H9 (cell line): ENCODE measurements at regions not wholly inside any gene's neighbourhood (a gene's known extent, or its start where the extent isn't known, plus 50 kb on each side); places are given as distances from the start of the nearest gene placed in this dataset.

Experiments
- DNase-seq: peaks from one replicate; pipeline ENCODE4 v3.0.0-alpha.2; 2017
- H2AFZ ChIP-seq: one replicate; pipeline ENCODE4 v1.6.1; 2013; ENCODE audit warnings: mild to moderate bottlenecking, low read length, control low read depth, moderate library complexity
- H2AK5ac ChIP-seq: 2 replicates; pipeline ENCODE4 v1.6.1; 2013; ENCODE audit warnings: low read length, control low read depth, mixed read lengths; ENCODE audit not compliant: insufficient read length
- H2BK120ac ChIP-seq: one replicate; pipeline ENCODE4 v1.6.1; 2013; ENCODE audit warnings: low read depth, mild to moderate bottlenecking, low read length, control low read depth, inconsistent platforms; ENCODE audit not compliant: poor library complexity, severe bottlenecking
- H2BK12ac ChIP-seq: 2 replicates; pipeline ENCODE4 v1.6.1; 2013; ENCODE audit warnings: low read length, control low read depth, mixed read lengths, low read depth; ENCODE audit not compliant: insufficient read length
- H2BK15ac ChIP-seq: 2 replicates; pipeline ENCODE4 v1.6.1; 2013; ENCODE audit warnings: low read depth, low read length, control low read depth
- H2BK20ac ChIP-seq: one replicate; pipeline ENCODE4 v1.6.1; 2013; ENCODE audit warnings: low read depth, mild to moderate bottlenecking, low read length, control low read depth, inconsistent platforms; ENCODE audit not compliant: poor library complexity, severe bottlenecking
- H2BK5ac ChIP-seq: 2 replicates; pipeline ENCODE4 v1.6.1; 2013; ENCODE audit warnings: low read length, control low read depth, mixed read lengths; ENCODE audit not compliant: insufficient read length
- H3K14ac ChIP-seq: 2 replicates; pipeline ENCODE4 v1.6.1; 2013; ENCODE audit warnings: low read length, control low read depth; ENCODE audit not compliant: insufficient read depth
- H3K18ac ChIP-seq: 2 replicates; pipeline ENCODE4 v1.6.1; 2013; ENCODE audit warnings: low read depth, mild to moderate bottlenecking, mixed read lengths, low read length, control low read depth; ENCODE audit not compliant: insufficient read length
- H3K23ac ChIP-seq: 2 replicates; pipeline ENCODE4 v1.6.1; 2013; ENCODE audit warnings: low read length, control low read depth, mixed read lengths, low read depth; ENCODE audit not compliant: insufficient read length
- H3K23me2 ChIP-seq: 2 replicates; pipeline ENCODE4 v1.6.1; 2013; ENCODE audit warnings: low read depth, mild to moderate bottlenecking, mixed read lengths, low read length, control low read depth; ENCODE audit not compliant: insufficient read length, poor library complexity, severe bottlenecking
- H3K27ac ChIP-seq: 2 replicates; pipeline ENCODE4 v1.5.1; 2013; ENCODE audit warnings: low read length, control low read depth, mixed read lengths, low read depth; ENCODE audit not compliant: insufficient read length
- H3K27me3 ChIP-seq: 2 replicates; pipeline ENCODE4 v1.6.1; 2013; ENCODE audit warnings: low read length, control low read depth, inconsistent platforms; ENCODE audit not compliant: insufficient read depth
- H3K4ac ChIP-seq: 2 replicates; pipeline ENCODE4 v1.6.1; 2013; ENCODE audit warnings: low read depth, mild to moderate bottlenecking, control low read depth, inconsistent platforms, low read length, moderate library complexity
- H3K4me1 ChIP-seq: 2 replicates; pipeline ENCODE4 v1.6.1; 2013; ENCODE audit warnings: low read length, control low read depth, inconsistent platforms; ENCODE audit not compliant: insufficient read depth
- H3K4me2 ChIP-seq: 2 replicates; pipeline ENCODE4 v1.6.1; 2013; ENCODE audit warnings: low read length, control low read depth, mixed read lengths; ENCODE audit not compliant: insufficient read length, insufficient read depth
- H3K56ac ChIP-seq: 2 replicates; pipeline ENCODE4 v1.6.1; 2013; ENCODE audit warnings: low read depth, mild to moderate bottlenecking, mixed read lengths, low read length, control low read depth; ENCODE audit not compliant: insufficient read length
- H3K79me1 ChIP-seq: 2 replicates; pipeline ENCODE4 v1.6.1; 2013; ENCODE audit warnings: low read depth, mild to moderate bottlenecking, moderate library complexity, low read length, control low read depth, inconsistent platforms; ENCODE audit not compliant: insufficient read depth, poor library complexity, severe bottlenecking
- H3K79me2 ChIP-seq: 2 replicates; pipeline ENCODE4 v1.6.1; 2013; ENCODE audit warnings: low read length, control low read depth, inconsistent platforms; ENCODE audit not compliant: insufficient read depth
- H3K9ac ChIP-seq: 2 replicates; pipeline ENCODE4 v1.6.1; 2013; ENCODE audit warnings: low read length, control low read depth, mixed read lengths; ENCODE audit not compliant: insufficient read length; ENCODE audit errors: extremely low read depth
- H3K9me3 ChIP-seq: one replicate; pipeline ENCODE4 v1.6.1; 2013; ENCODE audit warnings: low read depth, low read length, inconsistent platforms; ENCODE audit not compliant: control insufficient read depth
- H3T11ph ChIP-seq: one replicate; pipeline ENCODE4 v1.6.1; 2013; ENCODE audit warnings: mild to moderate bottlenecking, low read length, control low read depth, inconsistent platforms
- H4K20me1 ChIP-seq: one replicate; pipeline ENCODE4 v1.6.1; 2013; ENCODE audit not compliant: control insufficient read depth, insufficient read length, insufficient read depth
- H4K5ac ChIP-seq: 2 replicates; pipeline ENCODE4 v1.6.1; 2013; ENCODE audit warnings: low read depth, mild to moderate bottlenecking, mixed read lengths, low read length, control low read depth; ENCODE audit not compliant: insufficient read length
- H4K8ac ChIP-seq: replicated peaks from 2 replicates; pipeline ENCODE4 v1.6.1; 2013; ENCODE audit warnings: low read length, control low read depth, mixed read lengths, low read depth; ENCODE audit not compliant: insufficient read length
- H4K91ac ChIP-seq: 2 replicates; pipeline ENCODE4 v1.6.1; 2013; ENCODE audit warnings: low read depth, mild to moderate bottlenecking, moderate library complexity, mixed read lengths, low read length, control low read depth; ENCODE audit not compliant: insufficient read length
- H3K27ac Mint-ChIP-seq, 3 experiments: 2 replicates in 2 of 3; 3 replicates in 1 of 3; pipeline ENCODE4 v1.8.0; 2020 to 2021; ENCODE audit warnings: mixed read lengths in 3 of 3, mild to moderate bottlenecking in 1 of 3, moderate library complexity in 1 of 3
- H3K27me3 Mint-ChIP-seq: 2 replicates; pipeline ENCODE4 v1.8.0; 2021; ENCODE audit warnings: low read depth, mild to moderate bottlenecking, moderate library complexity, mixed read lengths
- H3K36me3 Mint-ChIP-seq, 3 experiments: 2 replicates in 2 of 3; 3 replicates in 1 of 3; pipeline ENCODE4 v1.8.0; 2020 to 2021; ENCODE audit warnings: low read depth in 3 of 3, mixed read lengths in 3 of 3; ENCODE audit not compliant: insufficient read depth in 1 of 3
- H3K4me1 Mint-ChIP-seq, 2 experiments: 2 replicates each; pipeline ENCODE4 v1.8.0; 2020; ENCODE audit warnings: mixed read lengths in 2 of 2
- H3K4me3 Mint-ChIP-seq, 2 experiments: 2 replicates in 1 of 2; 3 replicates in 1 of 2; pipeline ENCODE4 v1.8.0; 2020 to 2021; ENCODE audit warnings: mild to moderate bottlenecking in 2 of 2, mixed read lengths in 2 of 2, moderate library complexity in 1 of 2
- H3K9me3 Mint-ChIP-seq, 2 experiments: 2 replicates in 1 of 2; 3 replicates in 1 of 2; pipeline ENCODE4 v1.8.0; 2020; ENCODE audit warnings: mild to moderate bottlenecking in 2 of 2, mixed read lengths in 2 of 2, moderate library complexity in 1 of 2
- WGBS: extraction: QIAGEN DNeasy Blood & Tissue Kit; methylation state at CpG from one replicate; pipeline ENCODE4 v1.1.7; 2013; ENCODE audit warnings: missing lambda C conversion rate, low lambda C conversion rate, mixed read lengths; ENCODE audit not compliant: insufficient read length; ENCODE audit errors: extremely low coverage; 5-methylcytosine and 5-hydroxymethylcytosine counted together
- TF ChIP-seq, protein P1 (sequence below): fragments of 200-600 bp; sonication (generic); conservative IDR thresholded peaks from 3 replicates; pipeline ENCODE4 v1.8.0; 2021; ENCODE audit warnings: antibody characterized with exemption, mild to moderate bottlenecking

- Histone ChIP-seq H3K79me2 (no peaks in the 10 kb centered on the region), H2AK5ac (no peak overlapping the region), H4K20me1 (no peaks in the 10 kb centered on the region), H3K14ac (no peak overlapping the region), H2BK5ac (no peak overlapping the region), H2BK120ac (no peak overlapping the region), H3K18ac (no peak overlapping the region), H4K8ac (no peak overlapping the region), H2BK20ac (no peak overlapping the region), H3T11ph (no peak overlapping the region), H3K9ac (no peak overlapping the region), H3K9me3 (no peaks in the 10 kb centered on the region), H3K56ac (no peak overlapping the region), H3K79me1 (no peaks in the 10 kb centered on the region), H3K4me1 (no peaks in the 10 kb centered on the region), H2BK12ac (no peak overlapping the region), H3K23me2 (no peaks in the 10 kb centered on the region), H3K27ac (no peak overlapping the region), H3K4me2 (no peak overlapping the region), H4K5ac (no peak overlapping the region), H2AFZ (no peak overlapping the region), H2BK15ac (no peak overlapping the region), H3K4ac (no peak overlapping the region), H4K91ac (no peak overlapping the region), H3K23ac (no peak overlapping the region), H3K27me3 (no peaks in the 10 kb centered on the region)
- no peaks in the 10 kb centered on the region; the same call in 1 of the 2 replicates for H3K27me3 Mint-ChIP-seq
- H3K9me3 Mint-ChIP-seq, result no peaks in the 10 kb centered on the region
- H3K27ac Mint-ChIP-seq, result no peak overlapping the region
- H3K36me3 Mint-ChIP-seq, result no peaks in the 10 kb centered on the region
- no peak for DNase-seq
- H3K4me1 Mint-ChIP-seq, result peaks cover 18 to 20% of the 10 kb centered on the region in 2 experiments
- H3K4me3 Mint-ChIP-seq, result no peak overlapping the region
- no CpG with 5 or more reads among the region's 3 CpGs for WGBS
- TF ChIP-seq, protein P1, sequence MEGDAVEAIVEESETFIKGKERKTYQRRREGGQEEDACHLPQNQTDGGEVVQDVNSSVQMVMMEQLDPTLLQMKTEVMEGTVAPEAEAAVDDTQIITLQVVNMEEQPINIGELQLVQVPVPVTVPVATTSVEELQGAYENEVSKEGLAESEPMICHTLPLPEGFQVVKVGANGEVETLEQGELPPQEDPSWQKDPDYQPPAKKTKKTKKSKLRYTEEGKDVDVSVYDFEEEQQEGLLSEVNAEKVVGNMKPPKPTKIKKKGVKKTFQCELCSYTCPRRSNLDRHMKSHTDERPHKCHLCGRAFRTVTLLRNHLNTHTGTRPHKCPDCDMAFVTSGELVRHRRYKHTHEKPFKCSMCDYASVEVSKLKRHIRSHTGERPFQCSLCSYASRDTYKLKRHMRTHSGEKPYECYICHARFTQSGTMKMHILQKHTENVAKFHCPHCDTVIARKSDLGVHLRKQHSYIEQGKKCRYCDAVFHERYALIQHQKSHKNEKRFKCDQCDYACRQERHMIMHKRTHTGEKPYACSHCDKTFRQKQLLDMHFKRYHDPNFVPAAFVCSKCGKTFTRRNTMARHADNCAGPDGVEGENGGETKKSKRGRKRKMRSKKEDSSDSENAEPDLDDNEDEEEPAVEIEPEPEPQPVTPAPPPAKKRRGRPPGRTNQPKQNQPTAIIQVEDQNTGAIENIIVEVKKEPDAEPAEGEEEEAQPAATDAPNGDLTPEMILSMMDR, result no peak
These were observed 227.7 kb upstream of the TSHZ2 start for GRCh38 chr20:52744441-52744840.
